ENCODE measurements at regions not wholly inside any gene's neighbourhood (a gene's known extent, or its start where the extent isn't known, plus 50 kb on each side); places are given as distances from the start of the nearest gene placed in this dataset.

DNA sequence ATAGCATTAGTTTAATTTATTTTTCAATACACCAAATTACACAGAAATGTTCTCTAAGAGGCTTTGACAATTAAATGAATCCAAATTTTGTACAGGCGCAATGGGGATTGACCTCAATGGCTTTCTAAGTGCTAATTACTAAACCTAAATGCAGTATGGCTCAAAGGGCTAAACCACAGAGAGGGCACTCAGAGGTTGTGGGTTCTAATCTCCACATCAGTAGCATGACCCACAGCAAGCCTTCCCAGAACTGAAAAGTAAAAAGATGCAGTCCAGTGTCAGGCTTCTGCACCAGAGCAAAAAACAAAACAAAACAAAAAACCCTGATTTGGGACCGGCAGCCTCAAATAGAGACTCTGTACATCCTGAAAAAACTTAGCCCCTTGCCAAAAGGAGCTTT is 579.2 kb upstream of the PKN2 start:
- DNase-seq, result no peak

DNA sequence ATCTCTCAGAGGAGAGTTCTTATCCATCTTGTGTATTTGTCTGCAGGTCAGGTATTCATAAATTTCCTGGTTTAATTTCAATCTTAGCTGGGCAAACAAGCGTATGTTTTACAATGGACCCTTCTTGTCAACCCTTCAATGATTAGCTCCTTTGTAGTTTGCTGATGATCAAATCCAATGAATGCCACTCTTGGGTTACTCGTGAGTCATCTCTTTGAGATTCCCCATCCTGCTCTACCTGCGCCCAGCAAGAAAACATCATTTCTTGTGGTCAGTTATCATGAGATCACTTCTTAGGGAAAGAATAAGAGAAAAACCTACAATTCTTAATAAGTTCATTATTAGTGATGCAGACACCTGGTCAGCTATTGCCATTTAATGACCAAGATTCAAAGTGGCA is 572.3 kb upstream of the PKN2 start:
- no peak for DNase-seq

DNA sequence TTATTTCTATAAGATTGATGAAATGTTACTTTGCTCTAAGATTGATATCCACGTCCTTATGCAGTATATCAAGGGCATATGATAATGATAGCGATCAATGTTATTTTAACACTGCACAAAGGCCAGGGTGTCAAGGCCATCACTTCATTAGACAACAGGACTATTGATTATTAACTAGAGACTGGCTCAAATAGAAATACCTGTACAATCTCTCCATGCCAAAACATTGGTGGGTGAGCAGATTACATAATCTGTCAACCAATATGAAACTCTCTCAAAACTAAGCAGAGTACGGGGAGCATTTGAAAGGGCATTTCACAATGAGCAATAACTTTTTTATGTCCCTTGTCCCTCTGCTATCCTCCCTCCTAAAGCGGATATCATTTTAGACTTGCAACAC is 566.5 kb upstream of the PKN2 start:
- DNase-seq, result no peak

DNA sequence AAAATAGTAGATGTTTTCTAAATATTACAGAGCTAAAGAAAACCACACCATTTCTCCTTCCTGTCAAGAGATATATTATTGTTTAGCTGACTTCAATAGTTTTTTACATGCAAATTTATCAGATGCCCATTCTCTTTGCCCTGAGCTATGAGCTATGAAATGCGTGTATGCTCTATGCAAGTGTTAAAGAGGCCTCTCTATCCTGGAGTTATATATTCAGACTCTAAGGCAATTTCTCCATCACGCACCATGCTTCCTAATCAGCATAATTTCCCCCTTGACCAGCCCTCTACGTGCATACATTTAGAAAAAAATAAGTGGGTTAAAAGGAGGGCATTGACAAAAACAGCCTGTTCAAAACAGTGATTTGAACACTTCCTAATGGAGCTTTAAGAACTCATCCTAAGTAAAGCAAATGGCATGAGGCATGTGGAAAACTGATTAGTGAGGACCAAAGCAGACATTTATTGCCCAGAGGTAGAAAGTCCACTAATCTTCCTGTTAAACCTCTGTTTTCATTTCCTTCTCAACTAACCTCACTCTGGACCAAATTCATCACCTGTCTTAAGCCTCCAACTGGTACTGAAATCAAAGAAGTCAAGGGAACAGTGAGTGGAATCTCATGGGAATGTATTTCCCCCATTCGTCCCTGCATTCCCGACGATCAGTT is 565.8 kb upstream of the PKN2 start:
- no peak for DNase-seq

- DNase-seq, result no peak
These were observed 559.5 kb upstream of the PKN2 start for GRCh38 chr1:88124614-88125013.

- no peak for DNase-seq
These were observed 557.6 kb upstream of the PKN2 start for GRCh38 chr1:88126467-88126866.

GRCh38 chr1:88133991-88134390 is 550.1 kb upstream of the PKN2 start:
- DNase-seq, result no peak

- DNase-seq, result no peak
These were observed 548.8 kb upstream of the PKN2 start for GRCh38 chr1:88134983-88135921.

- no peak for DNase-seq
These were observed 544.4 kb upstream of the PKN2 start for GRCh38 chr1:88139633-88140032.

DNA sequence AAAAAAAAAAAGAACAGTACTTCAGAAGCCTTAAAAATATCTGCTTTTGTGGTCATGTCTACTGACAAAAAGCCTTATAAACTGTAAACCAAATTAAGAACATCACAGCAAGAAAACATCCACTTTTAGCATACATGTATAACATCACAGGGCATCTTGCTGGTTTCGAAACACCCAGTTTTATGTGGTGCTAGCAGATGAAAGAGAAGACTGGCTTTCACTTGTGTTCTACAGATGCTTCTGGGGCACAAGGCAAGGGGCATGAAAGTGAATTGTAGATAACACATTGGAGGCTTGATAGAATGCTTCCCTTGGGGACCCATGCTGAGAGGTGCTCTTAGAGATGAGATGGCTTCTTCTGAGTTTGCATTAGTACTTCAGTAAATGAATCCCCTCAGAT is 543.7 kb upstream of the PKN2 start:
- no peak for DNase-seq

- no peak for DNase-seq
These were observed 542.5 kb upstream of the PKN2 start for GRCh38 chr1:88141499-88142074.

DNA sequence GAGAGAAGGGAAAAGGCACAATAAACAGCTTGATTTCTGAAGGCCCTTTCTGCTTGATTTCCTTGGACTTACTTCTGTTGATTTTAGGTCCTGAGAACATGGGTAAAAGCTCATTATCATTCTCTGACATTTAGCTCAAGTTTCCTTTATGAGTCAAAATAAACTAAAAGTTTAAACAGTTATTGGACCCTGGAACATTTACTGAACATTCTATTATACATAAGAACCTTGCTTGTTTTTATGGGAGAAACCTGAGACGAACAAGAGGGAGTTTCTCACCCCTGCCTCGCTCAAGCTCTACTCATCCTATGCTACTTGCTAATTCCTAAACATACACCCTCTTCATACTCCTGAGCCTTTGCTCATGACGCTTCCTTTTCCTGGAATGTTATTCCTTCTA is 538.3 kb upstream of the PKN2 start:
- no peak for DNase-seq

- DNase-seq, result no peak
These were observed 534.4 kb upstream of the PKN2 start for GRCh38 chr1:88149686-88150085.

- DNase-seq, result no peak
These were observed 533.7 kb upstream of the PKN2 start for GRCh38 chr1:88150330-88150729.

DNA sequence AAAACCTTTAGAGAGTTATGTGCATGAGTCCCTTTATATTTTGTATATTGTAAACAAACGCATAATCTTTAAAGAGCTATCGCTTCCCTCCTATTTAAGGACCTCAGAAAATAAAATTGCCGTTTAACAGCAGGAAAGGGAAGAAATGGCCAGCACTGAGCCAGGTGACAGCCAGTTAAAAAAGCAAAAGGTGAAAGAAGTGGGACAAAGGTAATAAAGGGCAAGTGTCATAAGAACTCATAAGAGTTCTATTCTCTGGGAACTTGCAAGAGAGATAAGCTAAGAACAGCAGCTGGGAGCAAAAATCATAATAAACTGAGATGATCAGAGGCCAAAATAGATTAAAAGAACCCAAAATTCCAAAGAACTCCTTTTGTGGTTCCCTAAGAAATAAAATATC is 520.9 kb upstream of the PKN2 start:
- DNase-seq, result no peak

DNA sequence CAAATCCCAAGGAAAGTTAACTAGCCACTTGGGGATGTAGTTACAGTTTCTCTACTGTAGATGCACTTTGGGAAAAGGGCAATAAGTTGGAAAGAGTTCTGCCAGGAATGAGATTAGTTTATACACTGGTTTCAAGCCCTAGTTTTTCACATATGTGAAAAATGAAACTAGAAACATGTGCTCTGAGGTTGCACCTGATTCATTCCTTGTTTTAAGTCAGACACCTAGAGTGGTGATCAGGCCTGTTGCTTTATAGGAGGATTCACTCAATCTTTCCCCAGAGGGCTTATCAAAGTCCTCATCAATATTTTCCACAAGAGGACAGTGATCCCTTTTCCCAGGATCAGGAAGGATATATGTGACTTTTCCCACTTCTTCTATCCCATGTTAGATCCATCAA is 515.9 kb upstream of the PKN2 start:
- no peak for DNase-seq

- no peak for DNase-seq
These were observed 514.9 kb upstream of the PKN2 start for GRCh38 chr1:88169139-88169538.

DNA sequence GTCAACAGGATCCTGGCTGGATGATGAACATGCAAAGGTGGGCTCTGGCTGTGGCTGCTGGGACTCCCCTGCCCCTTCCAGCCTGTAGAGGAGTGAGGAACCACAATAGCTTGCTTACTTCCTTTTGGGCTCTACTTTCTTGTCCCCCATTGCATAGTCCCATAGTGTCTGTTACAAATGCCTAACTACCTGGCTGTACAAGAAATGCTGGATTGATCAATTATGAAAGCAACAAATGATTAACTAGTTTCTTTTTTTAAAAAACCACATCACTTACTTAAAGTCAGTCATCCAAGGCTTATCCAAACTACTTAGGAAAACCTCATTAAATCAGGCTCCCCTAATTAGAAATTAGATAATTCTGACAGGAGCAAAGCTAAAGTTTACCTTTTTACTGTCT is 514.1 kb upstream of the PKN2 start:
- no peak for DNase-seq

GRCh38 chr1:88175120-88175630 is 508.9 kb upstream of the PKN2 start:
- no peak for DNase-seq

GRCh38 chr1:88175631-88176226 is 508.3 kb upstream of the PKN2 start:
- DNase-seq, result no peak

DNA sequence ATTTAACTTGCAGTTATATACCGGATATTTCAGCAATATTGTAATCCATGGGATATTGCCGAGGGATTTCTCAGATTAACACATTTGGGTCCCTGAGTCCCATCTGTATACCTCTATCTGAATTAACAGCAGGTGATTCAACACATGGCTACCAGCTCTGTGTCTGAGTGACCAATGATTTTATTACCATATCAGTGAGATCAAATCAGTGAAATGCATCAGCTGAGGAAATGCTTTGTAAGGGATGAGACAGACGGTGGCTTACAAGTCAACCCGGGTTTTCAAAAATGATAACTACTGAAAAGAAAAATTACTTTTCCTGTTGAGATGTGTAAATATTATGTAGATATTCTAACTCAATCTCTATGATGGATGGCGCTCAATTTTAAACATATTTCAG is 504.1 kb upstream of the PKN2 start:
- DNase-seq, result no peak

GRCh38 chr1:88180449-88181108 is 503.5 kb upstream of the PKN2 start:
- peak; percentile 14 to 25 for DNase-seq

- no peak for DNase-seq
These were observed 497.2 kb upstream of the PKN2 start for GRCh38 chr1:88186911-88187310.

Measured in activated CD4-positive, alpha-beta T cell treated with anti-CD3 and anti-CD28 coated beads for 4 hours (primary cell).